Head of caudate nucleus (tissue), 42 donors: ENCODE measurements at regions not wholly inside any gene's neighbourhood (a gene's known extent, or its start where the extent isn't known, plus 50 kb on each side); places are given as distances from the start of the nearest gene placed in this dataset.

Experiments
- DNase-seq, 42 donors: peaks; one replicate each; pipeline versions ENCODE4 v3.0.0 to v3.0.0-alpha.2; 2020 to 2021; ENCODE audit warnings: mixed read lengths in 7 of 42
- intact Hi-C: fragments of 100-400 bp; cut with DNase I; formaldehyde crosslinking; loops from one replicate; pipeline ENCODE4 v1.15.0; 2022

GRCh38 chr13:111394211-111394922 is 73.9 kb downstream of the TEX29 start:
- peak in 4 of 42 donors; percentile 5 to 18 (median 12) for DNase-seq

GRCh38 chr13:111395511-111396393 is 75.3 kb downstream of the TEX29 start:
- intact Hi-C loops = no loop called here
- DNase-seq = peak in 3 of 42 donors; percentile 5 to 23 (median 7)

More at GRCh38 chr13:111394211-111394922, 73.9 kb downstream of the TEX29 start:
- intact Hi-C loops = no loop called here

- peak in 2 of 42 donors; percentile 20 to 22 for DNase-seq
- intact Hi-C loops = no loop called here
Observed at GRCh38 chr13:111396457-111396856, 76.0 kb downstream of the TEX29 start.

- intact Hi-C loops = no loop called here
- DNase-seq = peak in 4 of 42 donors; percentile 5 to 26 (median 12)
Observed at GRCh38 chr13:111397202-111397880, 76.9 kb downstream of the TEX29 start.

- intact Hi-C loops = no loop called here
- DNase-seq = peak in 2 of 42 donors; percentile 3 to 29
Observed at GRCh38 chr13:111398196-111398595, 77.8 kb downstream of the TEX29 start.

- peak in 4 of 42 donors; percentile 5 to 8 (median 6) for DNase-seq
- intact Hi-C loops = no loop called here
Observed at GRCh38 chr13:111398715-111399299, 78.4 kb downstream of the TEX29 start.

- peak in 5 of 42 donors; percentile 0 to 5 (median 3) for DNase-seq
- intact Hi-C loops = no loop called here
Observed at GRCh38 chr13:111399334-111399733, 78.9 kb downstream of the TEX29 start.

- peak in 5 of 42 donors; percentile 2 to 19 (median 4) for DNase-seq
- intact Hi-C loops = no loop called here
Observed at GRCh38 chr13:111399776-111400538, 79.5 kb downstream of the TEX29 start.

- intact Hi-C loops = no loop called here
- peak in 2 of 42 donors; percentile 6 to 10 for DNase-seq
Observed at GRCh38 chr13:111401151-111401550, 80.7 kb downstream of the TEX29 start.

- no peak for DNase-seq
- intact Hi-C loops = no loop called here
Observed at GRCh38 chr13:111401755-111402154, 81.3 kb downstream of the TEX29 start.

- DNase-seq = peak in 1 of 42 donors; percentile 14
- intact Hi-C loops = no loop called here
Observed at GRCh38 chr13:111402441-111402840, 82.0 kb downstream of the TEX29 start.

- intact Hi-C loops = no loop called here
- DNase-seq = no peak
Observed at GRCh38 chr13:111403266-111403665, 82.8 kb downstream of the TEX29 start.

- intact Hi-C loops = no loop called here
- DNase-seq = no peak
Observed at GRCh38 chr13:111404746-111405145, 84.3 kb downstream of the TEX29 start.

GRCh38 chr13:111406636-111407035 is 86.2 kb downstream of the TEX29 start:
- intact Hi-C loops = no loop called here
- no peak for DNase-seq

- intact Hi-C loops = no loop called here
- DNase-seq = no peak
Observed at GRCh38 chr13:111407381-111408131, 87.1 kb downstream of the TEX29 start.

- no peak for DNase-seq
- intact Hi-C loops = no loop called here
Observed at GRCh38 chr13:111409413-111409812, 89.0 kb downstream of the TEX29 start.

GRCh38 chr13:111410232-111411021 is 90.0 kb downstream of the TEX29 start:
- no peak for DNase-seq
- intact Hi-C loops = no loop called here
